Astrocyte of the spinal cord (primary cell): ENCODE measurements at regions not wholly inside any gene's neighbourhood (a gene's known extent, or its start where the extent isn't known, plus 50 kb on each side); places are given as distances from the start of the nearest gene placed in this dataset.

Source experiments
- DNase-seq: peaks from one replicate; pipeline ENCODE4 v3.0.0; 2011; ENCODE audit warnings: low read depth, low spot score
- H3K4me3 ChIP-seq: 2 replicates; pipeline ENCODE4 v1.5.1; 2011; ENCODE audit warnings: low read depth, mild to moderate bottlenecking, low read length, moderate library complexity
- in situ Hi-C: cut with HindIII; loops from 2 replicates; pipeline ENCODE4 v1.10.0; 2017; ENCODE audit warnings: low sequenced_read_pairs
- TF ChIP-seq, protein P1 (sequence below): IDR thresholded peaks from 2 replicates; pipeline ENCODE4 v1.5.1; 2012; ENCODE audit warnings: low read depth, mild to moderate bottlenecking, low read length, inconsistent platforms

DNA sequence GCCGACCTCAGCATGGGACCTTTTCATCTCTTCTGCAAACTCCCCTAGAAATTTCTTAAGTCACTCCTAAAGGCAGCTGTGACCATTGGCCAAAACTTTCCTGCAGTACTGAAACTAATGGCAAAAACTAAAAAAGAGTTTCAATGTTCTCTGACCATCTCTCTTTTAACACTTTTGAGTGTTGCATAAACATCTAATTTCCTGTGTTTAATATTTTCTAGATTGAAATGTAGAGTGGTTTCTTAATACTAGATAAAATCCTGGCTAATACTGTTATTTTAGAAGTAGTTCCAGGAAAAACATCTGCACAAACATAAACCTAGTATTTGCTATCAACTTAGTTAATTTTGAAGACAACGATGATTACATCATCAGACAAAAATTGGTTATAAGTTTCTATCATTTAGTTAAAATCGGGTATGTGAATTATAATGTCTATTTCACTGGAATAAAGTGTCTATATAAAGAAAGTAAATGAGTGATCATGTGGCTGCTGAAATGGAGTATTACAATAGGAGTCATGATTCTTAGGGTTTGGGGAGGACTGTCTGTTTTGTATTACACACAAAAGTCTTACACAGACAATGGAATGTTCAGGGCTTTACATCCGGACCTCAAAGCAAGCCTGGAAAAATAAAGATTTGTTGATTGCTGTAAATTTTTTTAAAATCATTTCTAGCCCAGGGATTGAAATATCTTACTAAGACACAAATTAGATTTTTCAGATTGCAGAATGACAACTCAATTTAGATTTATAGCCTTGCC, 1323.4 kb downstream of the C4orf33 start:
- H3K4me3 ChIP-seq = no peak overlapping the region
- in situ Hi-C loops = no loop called here
- TF ChIP-seq, protein P1, sequence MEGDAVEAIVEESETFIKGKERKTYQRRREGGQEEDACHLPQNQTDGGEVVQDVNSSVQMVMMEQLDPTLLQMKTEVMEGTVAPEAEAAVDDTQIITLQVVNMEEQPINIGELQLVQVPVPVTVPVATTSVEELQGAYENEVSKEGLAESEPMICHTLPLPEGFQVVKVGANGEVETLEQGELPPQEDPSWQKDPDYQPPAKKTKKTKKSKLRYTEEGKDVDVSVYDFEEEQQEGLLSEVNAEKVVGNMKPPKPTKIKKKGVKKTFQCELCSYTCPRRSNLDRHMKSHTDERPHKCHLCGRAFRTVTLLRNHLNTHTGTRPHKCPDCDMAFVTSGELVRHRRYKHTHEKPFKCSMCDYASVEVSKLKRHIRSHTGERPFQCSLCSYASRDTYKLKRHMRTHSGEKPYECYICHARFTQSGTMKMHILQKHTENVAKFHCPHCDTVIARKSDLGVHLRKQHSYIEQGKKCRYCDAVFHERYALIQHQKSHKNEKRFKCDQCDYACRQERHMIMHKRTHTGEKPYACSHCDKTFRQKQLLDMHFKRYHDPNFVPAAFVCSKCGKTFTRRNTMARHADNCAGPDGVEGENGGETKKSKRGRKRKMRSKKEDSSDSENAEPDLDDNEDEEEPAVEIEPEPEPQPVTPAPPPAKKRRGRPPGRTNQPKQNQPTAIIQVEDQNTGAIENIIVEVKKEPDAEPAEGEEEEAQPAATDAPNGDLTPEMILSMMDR = no peak

DNA sequence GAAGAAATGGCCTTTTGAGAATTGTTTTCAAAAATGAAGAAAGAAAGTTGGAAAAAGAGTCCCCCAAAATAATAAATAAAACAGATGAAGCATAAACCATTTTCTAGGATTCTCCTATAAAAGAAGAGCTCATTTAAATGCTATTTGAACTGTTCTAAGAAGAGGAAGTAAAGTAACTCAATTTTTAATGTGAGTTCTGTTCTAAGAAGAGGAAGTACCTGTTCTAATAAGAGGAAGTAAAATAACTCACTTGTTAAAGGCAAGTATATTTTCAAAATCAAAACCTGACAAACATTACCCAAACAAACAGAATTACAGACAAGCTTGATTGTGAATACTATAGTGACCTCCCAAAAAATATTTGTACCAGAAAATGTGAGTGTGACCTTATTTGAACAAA, 1326.3 kb downstream of the C4orf33 start:
- no peak for DNase-seq
- H3K4me3 ChIP-seq = no peak overlapping the region
- TF ChIP-seq, protein P1 = no peak
- in situ Hi-C loops = no loop called here

More for the DNA sequence above, 1323.4 kb downstream of the C4orf33 start:
- DNase-seq = peak; percentile 13

DNA sequence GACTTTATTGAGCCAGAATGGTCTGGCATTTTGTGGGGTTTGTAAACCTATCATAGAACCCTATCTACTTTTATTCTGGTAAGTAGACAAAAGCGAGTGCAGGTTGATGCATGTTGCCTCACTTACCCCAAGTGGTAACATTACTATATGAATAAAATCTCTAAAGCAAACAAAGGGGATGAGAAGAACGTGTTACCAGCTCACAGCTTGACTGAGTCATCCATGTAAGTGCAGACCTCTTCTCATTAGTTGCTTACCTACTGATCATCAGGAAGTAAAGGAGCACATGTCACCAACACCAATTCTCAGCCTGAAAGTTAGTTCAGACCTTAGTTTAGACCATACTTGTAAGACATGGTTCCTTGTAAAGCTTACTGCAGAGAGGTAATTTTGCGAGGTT, 1328.3 kb downstream of the C4orf33 start:
- TF ChIP-seq, protein P1 = no peak
- H3K4me3 ChIP-seq = no peak overlapping the region
- no peak for DNase-seq
- in situ Hi-C loops = no loop called here

DNA sequence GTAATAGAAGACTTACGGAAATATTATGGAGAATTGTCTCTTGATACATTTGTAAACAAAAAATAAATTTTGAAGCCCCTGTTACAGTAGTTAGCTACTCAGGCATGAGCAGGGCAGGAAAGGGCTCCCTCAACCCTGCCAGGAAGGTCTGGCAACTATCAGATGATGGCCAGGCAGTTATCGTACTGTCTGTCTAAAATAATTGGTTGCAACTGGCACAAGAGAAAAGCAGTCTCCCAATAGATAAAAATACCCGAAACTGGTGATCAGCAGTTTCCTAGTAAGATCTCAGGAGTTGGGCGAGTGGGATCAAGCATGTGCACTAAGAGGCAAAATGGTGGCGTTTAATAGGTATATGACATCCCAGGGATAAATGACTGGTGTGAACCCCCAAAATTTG, 1336.3 kb downstream of the C4orf33 start:
- TF ChIP-seq, protein P1 = no peak
- no peak overlapping the region for H3K4me3 ChIP-seq
- in situ Hi-C loops = no loop called here
- no peak for DNase-seq

DNA sequence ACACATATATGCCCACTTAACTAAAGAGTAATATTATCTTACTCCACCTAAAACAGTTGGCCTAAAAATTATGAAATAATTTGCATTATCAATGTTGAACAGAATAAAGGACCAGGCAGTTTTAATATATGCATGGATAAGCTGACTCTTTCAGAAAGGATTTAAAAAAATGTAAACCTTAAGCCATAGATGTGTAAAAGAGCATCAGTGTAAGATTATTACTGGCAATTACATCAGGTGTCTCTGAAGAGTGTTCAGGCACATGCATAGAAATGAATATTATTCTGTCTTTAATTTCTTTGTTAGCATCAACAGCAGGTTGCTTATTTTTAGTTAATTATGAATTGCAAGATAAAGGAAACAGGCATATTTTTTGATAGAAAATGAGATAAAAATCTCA, 1353.8 kb downstream of the C4orf33 start:
- in situ Hi-C loops = no loop called here
- H3K4me3 ChIP-seq = no peak overlapping the region
- TF ChIP-seq, protein P1 = no peak
- no peak for DNase-seq

DNA sequence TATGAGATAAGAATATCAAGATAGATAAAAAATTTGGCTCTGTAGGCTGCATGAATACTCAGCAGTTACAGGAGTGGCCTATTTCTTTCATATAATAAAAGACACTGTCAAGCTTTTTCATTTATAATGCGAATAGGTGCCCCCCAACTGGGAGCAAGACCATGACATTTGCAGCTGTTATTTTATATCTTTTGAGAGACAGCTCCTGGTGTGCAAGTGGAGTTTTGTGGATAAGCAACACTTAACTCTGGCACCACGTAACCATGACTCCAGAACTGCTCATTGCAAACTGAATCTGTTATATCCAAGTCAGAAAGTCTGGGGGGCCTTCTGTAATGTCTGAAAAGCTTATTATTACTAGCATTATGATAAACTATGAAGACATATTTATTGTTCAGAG, 1372.4 kb downstream of the C4orf33 start:
- TF ChIP-seq, protein P1 = no peak
- DNase-seq = no peak
- H3K4me3 ChIP-seq = no peak overlapping the region
- in situ Hi-C loops = no loop called here
